Stimulated activated CD4-positive, alpha-beta T cell treated with anti-CD3 and anti-CD28 coated beads, Interleukin-4, amount 100 ng/mL, for 24 hours (primary cell): ENCODE measurements at regions not wholly inside any gene's neighbourhood (a gene's known extent, or its start where the extent isn't known, plus 50 kb on each side); places are given as distances from the start of the nearest gene placed in this dataset.

Experiments
- DNase-seq: peaks from one replicate; pipeline ENCODE4 v3.0.0-alpha.2; 2020

DNA sequence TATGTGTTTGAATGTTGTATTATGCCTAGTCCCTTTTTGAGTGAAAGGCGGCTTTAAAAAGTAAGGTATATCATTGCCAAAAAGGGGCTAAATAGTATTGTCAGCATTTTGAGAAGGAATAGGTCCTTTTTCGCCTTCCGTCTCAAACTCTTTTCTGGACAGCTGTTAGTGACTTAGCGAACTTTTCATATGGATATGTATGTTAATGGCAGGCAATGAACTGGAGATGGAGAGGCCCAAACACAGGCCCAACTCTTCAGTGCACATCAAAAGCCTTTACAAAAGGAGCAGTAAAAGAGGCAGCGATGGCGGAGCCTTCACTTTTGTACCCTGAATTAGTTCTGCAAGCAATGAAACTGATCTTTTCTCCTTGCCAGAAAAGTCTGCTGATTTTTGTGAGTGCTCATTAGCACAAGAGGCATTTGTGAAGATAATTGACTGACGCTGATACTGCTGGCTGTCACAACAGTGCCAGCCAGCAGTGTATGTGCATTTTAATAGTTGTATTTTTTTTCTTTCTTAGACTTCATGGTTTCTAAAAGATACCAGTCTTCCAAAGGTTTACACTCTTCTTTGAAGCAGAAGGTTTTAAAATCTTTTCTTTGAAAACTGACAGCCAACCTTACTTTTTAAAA, 243.7 kb upstream of the SP8 start:
- DNase-seq, result no peak

DNA sequence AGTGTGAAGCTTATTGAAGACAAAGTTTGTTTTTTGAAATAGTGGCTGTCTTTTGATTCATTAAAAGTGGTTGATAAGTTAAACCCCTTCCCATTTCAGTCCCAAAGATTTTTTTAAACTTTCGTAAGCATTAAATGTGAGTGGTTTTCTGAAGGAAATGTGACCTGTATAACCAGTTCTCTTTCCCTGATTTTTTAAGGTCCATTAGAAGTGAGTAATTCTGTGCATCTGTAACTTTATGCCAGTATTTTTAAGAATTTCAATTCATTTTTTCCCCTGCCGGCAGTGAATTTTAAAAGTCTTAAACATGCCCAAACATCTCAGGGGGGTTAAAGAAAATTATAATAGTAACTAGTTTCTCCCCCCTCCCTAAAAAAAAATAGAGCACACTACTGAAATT, 254.6 kb upstream of the SP8 start:
- no peak for DNase-seq

DNA sequence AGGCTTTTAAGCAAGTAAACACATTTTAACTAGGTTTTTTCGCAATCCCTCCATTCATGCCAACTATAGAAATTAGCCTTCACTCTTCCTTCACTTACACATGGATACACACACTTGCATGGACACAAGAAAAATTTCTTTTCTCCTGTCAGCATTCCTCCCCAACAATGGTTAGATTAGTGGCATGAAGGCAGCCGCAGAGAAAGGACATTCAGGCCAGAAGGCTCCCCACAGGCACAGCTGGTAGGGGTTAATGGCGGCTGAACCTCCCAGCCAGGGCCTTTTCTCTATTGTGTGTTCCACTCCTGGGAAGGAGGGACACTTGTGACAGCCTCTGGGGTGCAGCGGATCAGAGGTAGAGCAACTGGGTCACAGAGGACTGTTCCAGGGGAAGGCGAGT, 255.0 kb upstream of the SP8 start:
- DNase-seq, result no peak

GRCh38 chr7:21044384-21044783, 257.7 kb upstream of the SP8 start:
- no peak for DNase-seq

DNA sequence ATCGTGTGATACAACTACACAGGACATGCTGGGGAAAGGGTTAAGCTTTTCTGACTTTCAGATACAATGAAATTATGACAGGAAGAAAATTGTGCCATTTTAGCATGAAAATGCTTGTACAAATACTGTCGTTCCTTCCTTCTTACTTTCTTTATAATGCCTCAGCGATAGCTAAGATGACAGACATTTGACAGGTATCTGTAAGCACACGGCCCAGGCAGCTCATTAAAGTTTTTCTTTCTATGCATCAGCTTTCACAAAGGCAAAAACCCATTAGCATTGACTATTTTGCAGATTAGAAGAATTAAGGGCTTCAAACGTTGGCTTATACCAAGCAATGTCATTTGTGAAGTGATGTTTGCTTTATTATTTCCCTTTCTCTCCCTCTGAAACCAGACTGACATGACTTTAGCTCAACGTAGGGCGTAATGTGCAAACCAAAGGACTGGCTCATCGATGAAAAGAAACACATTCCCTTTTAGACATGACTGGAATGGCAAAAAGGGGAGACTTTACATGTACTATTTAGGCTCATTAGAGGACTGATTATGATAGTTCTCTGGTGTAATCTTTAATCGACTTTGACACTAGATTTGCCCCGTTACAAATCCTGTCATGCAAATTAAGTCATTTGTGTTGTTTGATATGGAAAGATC, 258.4 kb upstream of the SP8 start:
- no peak for DNase-seq

DNA sequence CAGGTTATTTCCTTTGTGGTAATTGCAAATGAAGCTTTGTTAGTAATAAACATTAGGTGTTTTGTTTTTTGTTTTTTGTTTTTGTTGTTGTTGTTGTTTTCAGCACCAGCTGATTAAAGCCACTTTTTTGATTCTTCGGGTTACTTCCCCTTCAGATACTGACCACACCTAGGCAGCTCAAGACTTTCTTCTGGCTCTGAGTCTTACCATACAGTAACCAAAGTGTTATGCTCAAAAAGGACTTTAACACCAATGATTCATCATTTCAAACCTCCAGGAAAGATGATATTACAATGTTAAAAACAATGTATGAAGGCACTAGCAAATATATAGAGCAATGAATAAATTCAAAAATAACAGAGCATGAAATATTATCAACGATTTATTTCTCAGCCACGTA, 265.2 kb upstream of the SP8 start:
- no peak for DNase-seq

GRCh38 chr7:21054427-21055112, 267.9 kb upstream of the SP8 start:
- no peak for DNase-seq

DNA sequence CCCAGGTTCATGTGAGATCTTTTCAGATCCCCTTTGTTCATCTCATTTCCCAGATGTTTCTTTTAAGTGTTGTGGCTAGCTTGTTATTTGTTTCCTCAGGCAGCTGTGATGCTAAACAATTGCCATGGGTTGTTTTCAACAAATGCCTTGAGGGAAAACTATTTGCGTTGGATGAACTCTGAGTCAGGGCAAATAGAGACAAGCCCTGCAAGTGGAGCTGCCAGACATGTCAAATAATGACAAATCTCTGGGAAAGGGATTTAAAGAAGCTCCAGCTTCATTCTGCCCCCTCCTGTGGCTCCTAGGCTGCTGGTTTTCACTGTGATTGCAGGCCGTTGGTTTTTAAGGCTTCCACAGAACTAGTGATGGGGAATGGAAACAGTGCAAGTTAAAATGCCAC, 272.4 kb upstream of the SP8 start:
- no peak for DNase-seq

- DNase-seq, result no peak
Measured at GRCh38 chr7:21063106-21063505, 276.4 kb upstream of the SP8 start.

DNA sequence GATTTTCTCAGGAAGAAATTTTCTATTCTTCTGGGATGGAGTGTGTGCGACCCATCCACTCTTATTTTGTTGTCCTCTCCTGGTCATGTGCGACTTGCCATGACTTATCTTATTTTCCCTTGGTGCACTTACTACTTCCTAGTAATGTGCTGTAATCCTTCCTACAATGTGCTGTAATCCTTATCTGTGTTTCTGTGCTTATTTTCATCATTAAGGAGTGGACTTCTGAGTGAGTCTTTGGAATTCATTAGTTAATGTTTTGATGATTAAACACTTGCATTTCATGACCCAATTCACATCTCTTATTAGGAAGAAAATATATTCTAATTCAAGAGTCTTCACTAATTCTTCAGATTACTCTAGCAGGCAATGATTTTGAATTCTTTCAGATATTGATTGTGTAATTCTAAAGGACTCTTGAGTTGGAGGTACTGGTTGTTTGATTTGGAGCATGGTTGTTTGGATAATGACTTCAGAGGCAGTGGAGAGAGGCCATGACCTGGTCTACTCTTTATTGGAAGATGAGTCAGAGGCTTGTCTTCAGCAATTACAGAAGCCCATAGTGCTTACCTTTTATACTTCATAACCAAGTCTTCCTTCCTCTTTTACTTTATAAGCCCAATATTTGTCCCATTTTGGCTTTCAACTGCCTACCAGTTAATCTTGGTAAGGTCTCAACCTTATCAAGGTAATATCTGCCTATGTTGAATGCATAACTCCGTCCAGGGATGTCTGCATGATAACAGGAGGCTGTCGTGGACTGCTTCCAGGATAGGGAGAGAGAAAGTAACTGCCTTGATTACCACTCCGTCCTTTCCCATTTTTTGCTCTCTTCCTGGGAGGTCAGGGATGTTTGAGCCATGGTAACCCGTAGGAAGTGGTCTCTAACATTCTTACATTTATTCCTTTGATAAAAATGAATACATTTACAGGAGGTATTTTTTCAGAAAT, 278.3 kb upstream of the SP8 start:
- DNase-seq, result no peak

DNA sequence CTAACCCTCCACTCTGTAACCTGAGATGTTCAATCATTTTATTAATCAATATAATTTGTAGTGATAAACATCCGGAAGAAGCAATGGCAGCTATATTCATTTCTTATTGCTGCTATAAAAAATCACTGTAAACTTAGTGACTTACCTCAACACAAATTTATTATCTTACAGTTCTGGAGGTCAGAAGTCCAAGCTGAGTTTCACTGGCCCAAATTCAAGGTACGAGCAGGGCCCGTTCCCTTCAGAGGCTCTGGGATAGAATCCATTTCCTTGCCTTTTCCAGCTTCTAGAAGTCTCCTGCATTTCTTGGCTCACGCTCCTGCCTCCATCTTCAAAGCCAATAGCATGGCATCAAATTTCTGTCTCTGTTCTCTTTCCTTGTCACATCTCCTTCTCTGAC, 279.5 kb upstream of the SP8 start:
- no peak for DNase-seq

DNA sequence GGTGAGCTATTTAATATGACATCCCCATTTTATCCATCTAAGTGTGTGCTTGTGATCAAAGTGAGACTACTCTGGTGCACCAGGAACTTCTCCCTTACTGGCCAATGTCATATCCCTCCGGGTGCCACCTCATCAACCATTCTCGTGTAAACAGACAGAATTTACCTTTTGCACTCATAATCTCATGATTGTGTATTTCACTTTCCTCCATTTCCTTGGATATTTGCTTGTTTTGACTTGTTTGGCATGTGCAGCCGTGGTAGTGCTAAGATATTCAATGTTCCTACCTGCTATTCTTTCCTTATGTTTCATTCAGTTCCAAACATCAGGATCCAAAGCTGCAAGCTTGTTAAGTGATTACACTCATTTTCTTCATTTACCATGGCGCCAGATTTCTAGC, 280.5 kb upstream of the SP8 start:
- DNase-seq, result no peak

- DNase-seq, result no peak
Measured at GRCh38 chr7:21070571-21071090, 283.9 kb upstream of the SP8 start.

- DNase-seq, result no peak
Measured at GRCh38 chr7:21071561-21072501, 285.1 kb upstream of the SP8 start.

GRCh38 chr7:21076054-21076453, 289.4 kb upstream of the SP8 start:
- no peak for DNase-seq

DNA sequence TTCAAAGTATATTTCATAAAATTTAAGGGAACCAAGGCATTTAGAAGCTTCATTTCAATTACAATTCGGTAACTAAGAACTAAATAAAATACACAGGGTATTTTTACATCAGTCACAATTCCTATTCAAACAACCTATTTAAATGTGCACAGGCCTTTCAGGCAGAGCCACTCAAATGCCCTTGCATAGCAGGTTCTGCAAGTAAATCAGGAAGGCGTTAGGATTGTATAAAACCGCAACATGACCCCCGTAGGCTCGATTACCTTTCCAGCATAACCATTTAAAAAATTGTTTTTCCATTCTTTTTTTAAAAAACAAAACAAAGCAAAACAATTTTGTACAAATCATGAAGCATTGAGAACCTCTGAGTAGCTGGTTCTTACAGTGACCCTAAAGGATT, 289.9 kb upstream of the SP8 start:
- DNase-seq, result no peak

- no peak for DNase-seq
Measured at GRCh38 chr7:21077602-21078001, 290.9 kb upstream of the SP8 start.

- DNase-seq, result no peak
Measured at GRCh38 chr7:21084286-21084685, 297.6 kb upstream of the SP8 start.

GRCh38 chr7:21086688-21087087, 300.0 kb upstream of the SP8 start:
- no peak for DNase-seq

DNA sequence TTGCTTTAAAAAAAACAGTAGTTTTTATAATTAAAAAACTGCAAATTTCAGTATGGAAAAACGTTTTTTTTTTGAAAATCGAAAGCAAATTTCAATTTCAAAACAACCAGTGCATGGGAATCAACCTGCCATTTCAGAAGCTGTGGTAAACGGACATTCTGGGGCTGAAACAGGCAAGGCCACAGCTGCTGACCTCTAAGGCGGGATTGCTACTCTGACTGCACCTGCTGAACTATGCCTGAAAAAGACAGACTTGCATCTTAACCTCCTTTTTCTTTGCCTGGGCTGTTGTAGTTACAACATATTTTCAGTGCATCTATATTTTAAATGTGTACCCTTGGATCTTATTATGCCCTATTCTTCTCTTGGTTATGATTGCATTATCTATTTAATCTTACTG, 303.0 kb upstream of the SP8 start:
- no peak for DNase-seq

- DNase-seq, result no peak
Measured at GRCh38 chr7:21092766-21093702, 306.3 kb upstream of the SP8 start.
